Liver (tissue), 8 donors: ENCODE measurements at regions not wholly inside any gene's neighbourhood (a gene's known extent, or its start where the extent isn't known, plus 50 kb on each side); places are given as distances from the start of the nearest gene placed in this dataset.

Experiments used
- DNase-seq: peaks from one replicate; pipeline ENCODE4 v3.0.0-alpha.2; 2017; ENCODE audit warnings: low spot score
- H3K27ac ChIP-seq, 2 donors: one replicate each; pipeline ENCODE4 v1.7.0; 2013; ENCODE audit warnings: inconsistent platforms in 2 of 2, low read length in 2 of 2, control low read depth in 1 of 2, low read depth in 1 of 2, mild to moderate bottlenecking in 1 of 2
- H3K27me3 ChIP-seq, 4 donors: one replicate each; pipeline versions ENCODE4 v1.6.1 to v1.7.0; 2013; ENCODE audit warnings: low read length in 3 of 4, inconsistent platforms in 1 of 4, mild to moderate bottlenecking in 1 of 4, moderate library complexity in 1 of 4; ENCODE audit not compliant: control insufficient read depth in 4 of 4, insufficient read depth in 4 of 4
- H3K36me3 ChIP-seq, 4 donors: one replicate each; pipeline versions ENCODE4 v1.6.1 to v1.7.0; 2013; ENCODE audit warnings: low read length in 3 of 4, mild to moderate bottlenecking in 3 of 4, low read depth in 1 of 4, moderate library complexity in 1 of 4; ENCODE audit not compliant: control insufficient read depth in 4 of 4, insufficient read depth in 3 of 4
- H3K4me1 ChIP-seq, 4 donors: one replicate each; pipeline versions ENCODE4 v1.6.1 to v1.7.0; 2013; ENCODE audit warnings: low read length in 3 of 4, mild to moderate bottlenecking in 3 of 4, moderate library complexity in 1 of 4; ENCODE audit not compliant: control insufficient read depth in 4 of 4, insufficient read depth in 4 of 4
- H3K4me3 ChIP-seq, 3 donors: one replicate each; pipeline versions ENCODE4 v1.6.1 to v1.7.0; 2013; ENCODE audit warnings: low read length in 3 of 3, control low read depth in 1 of 3, low read depth in 1 of 3, mild to moderate bottlenecking in 1 of 3
- H3K9ac ChIP-seq, 2 donors: one replicate each; pipeline ENCODE4 v1.7.0; 2013; ENCODE audit warnings: low read length in 2 of 2, mild to moderate bottlenecking in 2 of 2, moderate library complexity in 2 of 2, control low read depth in 1 of 2, low read depth in 1 of 2
- H3K9me3 ChIP-seq, 4 donors: one replicate each; pipeline versions ENCODE4 v1.6.1 to v1.7.0; 2013; ENCODE audit warnings: low read length in 3 of 4; ENCODE audit not compliant: control insufficient read depth in 4 of 4
- CTCF ChIP-seq: fragments of 150-350 bp; IDR thresholded peaks from 2 replicates; pipeline ENCODE4 v1.5.1; 2017; ENCODE audit warnings: improper control_type of control experiment, low read depth, low read length; ENCODE audit not compliant: missing input control
- EGR1 ChIP-seq, 2 donors: IDR thresholded peaks; 2 replicates each; pipeline ENCODE4 v1.6.1; 2016 to 2018; ENCODE audit warnings: antibody characterized with exemption in 2 of 2, low read depth in 2 of 2
- FOXA1 ChIP-seq: IDR thresholded peaks from 2 replicates; pipeline ENCODE4 v1.6.1; 2016; ENCODE audit warnings: antibody characterized with exemption
- FOXA2 ChIP-seq: IDR thresholded peaks from 2 replicates; pipeline ENCODE4 v1.6.1; 2016; ENCODE audit warnings: antibody characterized with exemption
- GABPA ChIP-seq, 2 donors: IDR thresholded peaks in 1 of 2; conservative IDR thresholded peaks in 1 of 2; 2 replicates each; pipeline ENCODE4 v1.6.1; 2016; ENCODE audit warnings: antibody characterized with exemption in 2 of 2, mild to moderate bottlenecking in 1 of 2, moderate library complexity in 1 of 2
- HNF4A ChIP-seq, 2 donors: conservative IDR thresholded peaks; 2 replicates each; pipeline ENCODE4 v1.6.1; 2016; ENCODE audit warnings: antibody characterized with exemption in 2 of 2, mild to moderate bottlenecking in 2 of 2
- HNF4G ChIP-seq: IDR thresholded peaks from 2 replicates; pipeline ENCODE4 v1.6.1; 2016; ENCODE audit warnings: antibody characterized with exemption
- JUND ChIP-seq, 2 donors: IDR thresholded peaks; 2 replicates each; pipeline ENCODE4 v1.6.1; 2016; ENCODE audit warnings: antibody characterized with exemption in 2 of 2
- MAX ChIP-seq: IDR thresholded peaks from 2 replicates; pipeline ENCODE4 v1.6.1; 2016; ENCODE audit warnings: antibody characterized with exemption
- NR2F2 ChIP-seq: IDR thresholded peaks from 2 replicates; pipeline ENCODE4 v1.6.1; 2016; ENCODE audit warnings: antibody characterized with exemption
- REST ChIP-seq: IDR thresholded peaks from 2 replicates; pipeline ENCODE4 v1.6.1; 2016; ENCODE audit warnings: antibody characterized with exemption, mild to moderate bottlenecking
- SP1 ChIP-seq: IDR thresholded peaks from 2 replicates; pipeline ENCODE4 v1.6.1; 2018; ENCODE audit warnings: antibody characterized with exemption, mild to moderate bottlenecking
- TAF1 ChIP-seq: conservative IDR thresholded peaks from 2 replicates; pipeline ENCODE4 v1.6.1; 2016; ENCODE audit warnings: antibody characterized with exemption, mild to moderate bottlenecking
- YY1 ChIP-seq: IDR thresholded peaks from 2 replicates; pipeline ENCODE4 v1.6.1; 2016; ENCODE audit warnings: antibody characterized with exemption, mild to moderate bottlenecking
- WGBS: extraction: QIAGEN DNeasy Blood & Tissue Kit; methylation state at CpG from one replicate; pipeline ENCODE4 v1.1.7; 2013; 5-methylcytosine and 5-hydroxymethylcytosine counted together
- TF ChIP-seq, protein P1 (sequence below): IDR thresholded peaks from 2 replicates; pipeline ENCODE4 v1.6.1; 2016; ENCODE audit warnings: antibody characterized with exemption
- TF ChIP-seq, protein P2 (sequence below): IDR thresholded peaks from 2 replicates; pipeline ENCODE4 v1.6.1; 2016; ENCODE audit warnings: antibody characterized with exemption
- donor health status: healthy.
- donor health status: healthy.
- donor health status: healthy.
- donor health status: healthy.
- donor health status: healthy.

DNA sequence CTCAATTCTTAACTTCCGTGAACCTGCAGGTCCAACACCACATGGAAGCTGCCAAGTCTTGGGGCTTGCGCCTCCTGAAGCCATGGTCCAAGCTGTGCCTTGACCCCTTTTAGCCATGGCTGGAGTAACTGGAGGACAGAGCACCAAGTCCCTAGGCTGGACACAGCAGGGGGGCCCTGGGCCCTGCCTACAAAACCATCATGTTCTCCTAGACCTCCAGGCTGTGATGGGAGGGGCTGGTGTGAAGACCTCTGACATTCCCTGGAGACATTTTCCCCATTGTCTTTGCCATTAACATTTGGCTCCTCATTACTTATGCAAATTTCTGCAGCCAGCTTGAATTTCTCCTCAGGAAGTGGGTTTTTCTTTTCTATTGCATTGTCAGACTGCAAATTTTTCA lies 570.1 kb downstream of the FSCB start:
- Histone ChIP-seq H3K27ac (no peak overlapping the region), H3K4me3 (no peak overlapping the region), H3K36me3 (no peaks in the 10 kb centered on the region), H3K4me1 (no peaks in the 10 kb centered on the region), H3K9me3 (no peaks in the 10 kb centered on the region), H3K9ac (no peak overlapping the region), H3K27me3 (no peaks in the 10 kb centered on the region)
- TF ChIP-seq, protein P1, sequence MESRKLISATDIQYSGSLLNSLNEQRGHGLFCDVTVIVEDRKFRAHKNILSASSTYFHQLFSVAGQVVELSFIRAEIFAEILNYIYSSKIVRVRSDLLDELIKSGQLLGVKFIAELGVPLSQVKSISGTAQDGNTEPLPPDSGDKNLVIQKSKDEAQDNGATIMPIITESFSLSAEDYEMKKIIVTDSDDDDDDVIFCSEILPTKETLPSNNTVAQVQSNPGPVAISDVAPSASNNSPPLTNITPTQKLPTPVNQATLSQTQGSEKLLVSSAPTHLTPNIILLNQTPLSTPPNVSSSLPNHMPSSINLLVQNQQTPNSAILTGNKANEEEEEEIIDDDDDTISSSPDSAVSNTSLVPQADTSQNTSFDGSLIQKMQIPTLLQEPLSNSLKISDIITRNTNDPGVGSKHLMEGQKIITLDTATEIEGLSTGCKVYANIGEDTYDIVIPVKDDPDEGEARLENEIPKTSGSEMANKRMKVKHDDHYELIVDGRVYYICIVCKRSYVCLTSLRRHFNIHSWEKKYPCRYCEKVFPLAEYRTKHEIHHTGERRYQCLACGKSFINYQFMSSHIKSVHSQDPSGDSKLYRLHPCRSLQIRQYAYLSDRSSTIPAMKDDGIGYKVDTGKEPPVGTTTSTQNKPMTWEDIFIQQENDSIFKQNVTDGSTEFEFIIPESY: no peak
- no peak for TF ChIP-seq CTCF
- no peak for TF ChIP-seq MAX
- no peak for TF ChIP-seq EGR1 (IDR thresholded peaks at IDR 0.05; ENCODE audit: low read depth in 2 of 2)
- no peak for TF ChIP-seq JUND (IDR thresholded peaks at IDR 0.05)
- TF ChIP-seq TAF1: no peak
- TF ChIP-seq, protein P2, sequence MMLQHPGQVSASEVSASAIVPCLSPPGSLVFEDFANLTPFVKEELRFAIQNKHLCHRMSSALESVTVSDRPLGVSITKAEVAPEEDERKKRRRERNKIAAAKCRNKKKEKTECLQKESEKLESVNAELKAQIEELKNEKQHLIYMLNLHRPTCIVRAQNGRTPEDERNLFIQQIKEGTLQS: no peak
- no peak for TF ChIP-seq HNF4A (conservative IDR thresholded peaks at IDR 0.05)
- no peak for TF ChIP-seq FOXA2
- TF ChIP-seq FOXA1: no peak
- no peak for TF ChIP-seq HNF4G
- no peak for TF ChIP-seq SP1
- TF ChIP-seq GABPA (IDR thresholded peaks at IDR 0.05 in 1 of 2, conservative IDR thresholded peaks at IDR 0.05 in 1 of 2): no peak
- no peak for TF ChIP-seq YY1
- TF ChIP-seq REST: no peak
- no peak for TF ChIP-seq NR2F2
- whole genome bisulfite sequencing: 97% methylated on average over 2 of the region's 2 CpGs
- DNase-seq: no peak

DNA sequence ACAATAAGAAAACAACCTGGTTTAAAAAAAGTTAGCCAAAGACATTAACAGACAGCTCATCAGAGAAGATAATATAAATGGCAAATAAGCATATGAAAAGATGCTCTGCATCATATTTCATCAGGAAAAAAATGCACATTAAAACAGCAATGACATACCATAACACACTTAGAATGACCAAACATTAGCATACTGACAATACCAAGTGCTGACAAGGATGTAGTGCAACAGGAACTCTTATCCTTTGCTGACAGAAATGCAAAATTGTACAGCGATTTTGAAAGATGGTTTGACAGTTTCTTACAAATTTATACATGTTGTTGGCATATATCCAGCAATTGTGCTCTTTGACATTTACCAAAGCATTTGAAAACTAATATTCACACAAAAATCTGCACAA lies 573.0 kb downstream of the FSCB start:
- H3K27ac ChIP-seq: no peak overlapping the region
- no peak overlapping the region for H3K4me3 ChIP-seq
- WGBS: 76% methylated on average over 1 of the region's 1 CpG
- no peaks in the 10 kb centered on the region for H3K27me3 ChIP-seq
- H3K9ac ChIP-seq: no peak overlapping the region
- no peak for DNase-seq
- H3K9me3 ChIP-seq: no peaks in the 10 kb centered on the region
- no peaks in the 10 kb centered on the region for H3K36me3 ChIP-seq
- no peaks in the 10 kb centered on the region for H3K4me1 ChIP-seq
- no peak for TF ChIP-seq CTCF
- TF ChIP-seq TAF1: no peak
- no peak for TF ChIP-seq EGR1 (IDR thresholded peaks at IDR 0.05; ENCODE audit: low read depth in 2 of 2)
- TF ChIP-seq, protein P1: no peak
- TF ChIP-seq HNF4A (conservative IDR thresholded peaks at IDR 0.05): no peak
- no peak for TF ChIP-seq YY1
- no peak for TF ChIP-seq NR2F2
- TF ChIP-seq HNF4G: no peak
- no peak for TF ChIP-seq FOXA1
- TF ChIP-seq GABPA (IDR thresholded peaks at IDR 0.05 in 1 of 2, conservative IDR thresholded peaks at IDR 0.05 in 1 of 2): no peak
